OCI-LY1 (cell line): ENCODE measurements at regions not wholly inside any gene's neighbourhood (a gene's known extent, or its start where the extent isn't known, plus 50 kb on each side); places are given as distances from the start of the nearest gene placed in this dataset.

Experiments
- EZH2 ChIP-seq: fragments of 200-600 bp; sonication (generic), shearing (Covaris generic); IDR thresholded peaks from 2 replicates; pipeline ENCODE4 v1.8.0; 2017; ENCODE audit warnings: borderline replicate concordance, mixed run types, mild to moderate bottlenecking, antibody characterized with exemption, low read length, moderate library complexity, mixed read lengths
- TF ChIP-seq, protein P1 (sequence below): fragments of 200-600 bp; sonication (generic), shearing (Covaris generic); IDR thresholded peaks from 2 replicates; pipeline ENCODE4 v1.5.1; 2017; ENCODE audit warnings: mild to moderate bottlenecking, antibody characterized with exemption, low read length, moderate library complexity, mixed read lengths

- TF ChIP-seq, protein P1, sequence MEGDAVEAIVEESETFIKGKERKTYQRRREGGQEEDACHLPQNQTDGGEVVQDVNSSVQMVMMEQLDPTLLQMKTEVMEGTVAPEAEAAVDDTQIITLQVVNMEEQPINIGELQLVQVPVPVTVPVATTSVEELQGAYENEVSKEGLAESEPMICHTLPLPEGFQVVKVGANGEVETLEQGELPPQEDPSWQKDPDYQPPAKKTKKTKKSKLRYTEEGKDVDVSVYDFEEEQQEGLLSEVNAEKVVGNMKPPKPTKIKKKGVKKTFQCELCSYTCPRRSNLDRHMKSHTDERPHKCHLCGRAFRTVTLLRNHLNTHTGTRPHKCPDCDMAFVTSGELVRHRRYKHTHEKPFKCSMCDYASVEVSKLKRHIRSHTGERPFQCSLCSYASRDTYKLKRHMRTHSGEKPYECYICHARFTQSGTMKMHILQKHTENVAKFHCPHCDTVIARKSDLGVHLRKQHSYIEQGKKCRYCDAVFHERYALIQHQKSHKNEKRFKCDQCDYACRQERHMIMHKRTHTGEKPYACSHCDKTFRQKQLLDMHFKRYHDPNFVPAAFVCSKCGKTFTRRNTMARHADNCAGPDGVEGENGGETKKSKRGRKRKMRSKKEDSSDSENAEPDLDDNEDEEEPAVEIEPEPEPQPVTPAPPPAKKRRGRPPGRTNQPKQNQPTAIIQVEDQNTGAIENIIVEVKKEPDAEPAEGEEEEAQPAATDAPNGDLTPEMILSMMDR: no peak
- no peak for TF ChIP-seq EZH2
Measured at GRCh38 chr17:12407495-12408252, 258.0 kb upstream of the MYOCD start.
